ENCODE measurements at regions not wholly inside any gene's neighbourhood (a gene's known extent, or its start where the extent isn't known, plus 50 kb on each side); places are given as distances from the start of the nearest gene placed in this dataset.

DNA sequence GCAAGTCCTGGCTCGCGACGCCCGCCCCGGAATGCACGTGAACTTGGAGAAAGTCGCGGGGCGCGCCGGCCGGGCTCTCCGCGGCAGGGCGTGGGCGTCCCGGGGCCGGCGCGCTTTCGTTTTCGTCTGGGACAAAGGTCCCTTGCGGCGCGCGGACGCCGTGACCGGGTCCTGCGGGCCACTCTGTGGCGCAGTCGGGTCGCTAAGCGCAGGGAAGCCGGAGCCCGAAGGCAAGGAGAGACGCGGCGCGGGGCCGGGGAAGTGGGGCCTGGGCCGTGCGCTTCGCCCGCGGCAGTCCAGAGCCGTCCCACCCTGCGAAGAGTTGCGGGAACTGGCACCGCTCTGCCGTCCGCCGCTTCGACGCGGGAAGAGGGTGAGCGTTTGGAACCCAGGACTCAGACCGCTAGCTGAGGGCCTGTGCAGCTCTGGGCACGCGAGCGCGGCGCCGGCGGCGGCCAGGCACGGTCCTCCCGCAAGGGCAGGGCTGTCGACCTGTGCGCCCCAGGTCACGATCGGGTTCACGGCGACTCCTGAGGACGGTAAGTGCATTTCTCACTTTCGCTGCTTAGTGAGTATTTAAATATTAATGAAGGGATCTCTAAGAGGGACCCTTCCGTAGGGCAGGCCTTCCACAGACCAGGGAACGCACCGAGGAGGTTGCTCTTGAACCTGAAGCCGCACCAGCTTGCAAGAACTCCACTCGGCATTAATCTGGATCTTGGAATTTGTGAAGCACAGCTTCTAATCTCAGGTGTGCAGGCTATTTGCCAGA lies 78.0 kb upstream of the PPARA start:
- peak in 2 of 3 donors; percentile 87 to 92 for DNase-seq
- Histone ChIP-seq H3K4me3 (peak overlapping the region; percentile 69 to 86 (median 72)), H3K4me1 (peaks cover 6 to 40% (median 8%) of the 10 kb centered on the region in 4 donors), H3K9me3 (no peaks in the 10 kb centered on the region), H3K36me3 (peaks cover 0 to 5% (median 0%) of the 10 kb centered on the region in 3 donors), H3K27me3 (no peaks in the 10 kb centered on the region), H3K27ac (peak overlapping the region; percentile 77 to 100 (median 96))
- TF ChIP-seq CTCF (IDR thresholded peaks at IDR 0.05): peak in 2 of 6 experiments; percentile 15 to 36
- TF ChIP-seq POLR2A (IDR thresholded peaks at IDR 0.05): peak; percentile 84 to 91

DNA sequence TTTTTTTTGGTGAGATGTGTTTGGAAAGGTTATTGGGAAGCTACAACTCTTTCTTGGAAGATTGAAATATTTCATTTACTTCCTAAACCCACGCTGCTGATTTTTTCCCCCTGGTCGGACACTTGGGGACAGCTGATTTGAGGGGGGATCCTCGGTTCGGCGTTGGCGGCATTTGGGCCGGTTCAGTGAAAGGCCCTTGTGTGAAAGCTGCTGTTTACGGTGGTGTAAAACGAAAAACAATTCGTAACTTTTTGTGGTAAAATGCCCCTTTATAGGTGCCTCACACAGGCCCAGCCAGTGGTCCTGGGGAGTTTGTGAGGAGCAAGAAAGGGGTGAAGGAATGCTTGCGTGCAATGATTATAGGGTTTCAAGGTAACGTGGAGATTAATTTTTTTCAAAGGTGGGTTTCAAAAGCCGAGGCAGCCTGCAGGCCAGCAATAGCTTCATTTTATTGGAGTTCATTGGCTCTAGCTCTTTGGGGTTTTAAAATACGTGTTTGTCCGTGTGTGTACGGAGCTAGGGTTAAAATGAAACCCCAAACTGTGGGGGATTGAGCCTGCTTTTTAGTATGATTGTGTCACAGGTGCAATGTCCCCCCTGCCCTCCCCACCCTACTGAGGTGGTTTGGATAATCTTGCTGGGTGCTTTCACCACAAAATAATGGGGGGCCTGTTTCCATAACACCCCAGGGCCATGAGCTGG lies 77.2 kb upstream of the PPARA start:
- H3K4me3 ChIP-seq: peak overlapping the region; percentile 69 to 86 (median 72)
- H3K4me1 ChIP-seq: peaks cover 6 to 39% (median 6%) of the 10 kb centered on the region in 4 donors
- peak in 2 of 3 donors; percentile 39 to 40 for DNase-seq
- no peaks in the 10 kb centered on the region for H3K9me3 ChIP-seq
- H3K27me3 ChIP-seq: no peaks in the 10 kb centered on the region
- peak overlapping the region; percentile 77 to 100 (median 96) for H3K27ac ChIP-seq
- H3K36me3 ChIP-seq: peaks cover 0 to 5% (median 0%) of the 10 kb centered on the region in 3 donors
- TF ChIP-seq POLR2A (IDR thresholded peaks at IDR 0.05) (no peak), CTCF (IDR thresholded peaks at IDR 0.05) (no peak)

DNA sequence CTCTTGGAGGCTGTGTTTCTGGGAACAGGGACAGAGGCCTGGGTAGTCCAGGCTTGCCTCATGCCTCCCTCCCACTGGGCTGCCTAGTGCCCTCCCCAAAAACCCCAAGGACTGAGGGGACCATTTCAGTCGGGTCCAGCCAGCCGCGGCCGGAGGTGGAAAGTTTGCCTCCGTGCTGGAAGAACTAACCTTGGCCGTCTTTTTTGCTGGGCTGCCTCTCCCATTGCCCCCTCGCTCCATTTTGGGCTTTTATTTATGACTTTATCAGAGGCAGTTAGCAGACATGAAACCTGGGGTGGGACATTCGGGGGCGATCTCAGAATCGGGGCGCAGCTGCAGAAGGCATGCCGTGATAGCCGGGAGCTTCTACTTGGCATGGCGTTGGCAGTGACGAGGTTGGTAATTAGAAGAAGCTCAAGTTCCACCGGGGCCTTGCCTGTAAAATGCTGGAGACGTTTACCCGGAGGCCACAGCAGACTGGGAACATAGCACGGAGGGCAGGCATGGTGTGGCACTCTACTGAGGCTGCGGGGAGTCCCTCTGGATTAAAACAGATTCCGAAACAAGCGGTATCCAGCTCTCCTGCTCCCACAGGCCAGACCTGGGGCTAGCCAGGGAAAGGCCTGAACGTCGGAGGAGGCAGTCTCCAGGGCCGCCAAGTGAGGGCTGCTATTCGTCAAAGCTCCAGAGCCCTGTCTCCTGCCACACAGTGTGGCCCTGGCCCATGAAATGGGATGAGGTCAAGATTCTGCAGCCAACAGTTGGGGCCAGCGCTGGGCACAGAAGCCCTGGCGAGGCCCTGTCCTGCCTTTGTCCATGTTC lies 76.4 kb upstream of the PPARA start:
- DNase-seq: peak in 2 of 3 donors; percentile 55 to 73
- Histone ChIP-seq H3K36me3 (peaks cover 0 to 5% (median 0%) of the 10 kb centered on the region in 3 donors), H3K27ac (peak overlapping the region; percentile 77 to 100 (median 96)), H3K4me3 (peak overlapping the region; percentile 69 to 86 (median 72)), H3K4me1 (peaks cover 6 to 43% (median 6%) of the 10 kb centered on the region in 4 donors), H3K27me3 (no peaks in the 10 kb centered on the region), H3K9me3 (no peaks in the 10 kb centered on the region)
- TF ChIP-seq POLR2A (IDR thresholded peaks at IDR 0.05) (peak; percentile 45 to 52), CTCF (IDR thresholded peaks at IDR 0.05) (no peak)

GRCh38 chr22:46074771-46075551 lies 75.4 kb upstream of the PPARA start:
- Histone ChIP-seq H3K4me3 (peak overlapping the region; percentile 69 to 86 (median 72)), H3K27ac (peak overlapping the region; percentile 77 to 100 (median 96)), H3K36me3 (peaks cover 0 to 5% (median 0%) of the 10 kb centered on the region in 3 donors), H3K27me3 (no peaks in the 10 kb centered on the region), H3K9me3 (no peaks in the 10 kb centered on the region), H3K4me1 (peaks cover 0 to 54% (median 6%) of the 10 kb centered on the region in 4 donors)
- DNase-seq: peak in 2 of 3 donors; percentile 55 to 58
- TF ChIP-seq CTCF (IDR thresholded peaks at IDR 0.05): no peak
- peak in 1 of 2 donors; percentile 21 for TF ChIP-seq POLR2A (IDR thresholded peaks at IDR 0.05)
